ENCODE measurements at regions not wholly inside any gene's neighbourhood (a gene's known extent, or its start where the extent isn't known, plus 50 kb on each side); places are given as distances from the start of the nearest gene placed in this dataset.

DNA sequence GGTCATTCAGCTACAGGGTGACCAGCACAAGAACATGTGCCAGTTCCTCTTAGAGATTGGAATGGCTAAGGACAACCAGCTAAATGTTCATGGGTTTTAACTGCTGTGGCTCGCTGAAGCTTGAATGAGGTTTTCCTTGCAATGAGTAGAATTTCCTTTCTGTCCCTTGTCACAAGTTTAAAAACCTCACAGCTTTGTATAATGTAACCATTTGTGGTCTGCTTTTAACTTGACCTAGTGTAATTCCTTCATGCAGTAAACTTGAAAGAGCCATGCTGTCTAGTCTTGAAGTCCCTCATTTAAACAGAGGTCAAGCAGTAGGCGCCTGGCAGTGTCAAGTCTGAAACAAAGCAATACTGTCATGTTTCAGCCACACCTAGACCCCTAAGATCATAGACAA lies 181.3 kb upstream of the DMRT1 start:
- TF ChIP-seq, protein P1, sequence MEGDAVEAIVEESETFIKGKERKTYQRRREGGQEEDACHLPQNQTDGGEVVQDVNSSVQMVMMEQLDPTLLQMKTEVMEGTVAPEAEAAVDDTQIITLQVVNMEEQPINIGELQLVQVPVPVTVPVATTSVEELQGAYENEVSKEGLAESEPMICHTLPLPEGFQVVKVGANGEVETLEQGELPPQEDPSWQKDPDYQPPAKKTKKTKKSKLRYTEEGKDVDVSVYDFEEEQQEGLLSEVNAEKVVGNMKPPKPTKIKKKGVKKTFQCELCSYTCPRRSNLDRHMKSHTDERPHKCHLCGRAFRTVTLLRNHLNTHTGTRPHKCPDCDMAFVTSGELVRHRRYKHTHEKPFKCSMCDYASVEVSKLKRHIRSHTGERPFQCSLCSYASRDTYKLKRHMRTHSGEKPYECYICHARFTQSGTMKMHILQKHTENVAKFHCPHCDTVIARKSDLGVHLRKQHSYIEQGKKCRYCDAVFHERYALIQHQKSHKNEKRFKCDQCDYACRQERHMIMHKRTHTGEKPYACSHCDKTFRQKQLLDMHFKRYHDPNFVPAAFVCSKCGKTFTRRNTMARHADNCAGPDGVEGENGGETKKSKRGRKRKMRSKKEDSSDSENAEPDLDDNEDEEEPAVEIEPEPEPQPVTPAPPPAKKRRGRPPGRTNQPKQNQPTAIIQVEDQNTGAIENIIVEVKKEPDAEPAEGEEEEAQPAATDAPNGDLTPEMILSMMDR (IDR thresholded peaks at IDR 0.05) = no peak
- TF ChIP-seq POLR2A (IDR thresholded peaks at IDR 0.05) = no peak
- no peak for TF ChIP-seq EP300 (IDR thresholded peaks at IDR 0.05)
